ENCODE measurements at regions not wholly inside any gene's neighbourhood (a gene's known extent, or its start where the extent isn't known, plus 50 kb on each side); places are given as distances from the start of the nearest gene placed in this dataset.

- no peaks in the 10 kb centered on the region for H3K9me3 Mint-ChIP-seq (ENCODE audit: low read depth)
- H3K4me3 Mint-ChIP-seq (ENCODE audit: unreplicated experiment), result no peak overlapping the region
- DNase-seq (ENCODE audit: low spot score), result no peak
- no peak for TF ChIP-seq CTCF (IDR thresholded peaks at IDR 0.05)
- no peaks in the 10 kb centered on the region for H3K36me3 Mint-ChIP-seq (ENCODE audit: low read depth)
- H3K27me3 Mint-ChIP-seq (ENCODE audit: low read depth), result peaks cover under 1% of the 10 kb centered on the region
- H3K27ac Mint-ChIP-seq (ENCODE audit: unreplicated experiment), result no peak overlapping the region
- H3K4me1 Mint-ChIP-seq (ENCODE audit: low read depth), result peaks cover 33% of the 10 kb centered on the region
These were observed 148.3 kb downstream of the SEC61B start for GRCh38 chr9:99370376-99370775.

- DNase-seq (ENCODE audit: low spot score), result no peak
- H3K36me3 Mint-ChIP-seq (ENCODE audit: low read depth), result no peaks in the 10 kb centered on the region
- peaks cover 2% of the 10 kb centered on the region for H3K27me3 Mint-ChIP-seq (ENCODE audit: low read depth)
- H3K9me3 Mint-ChIP-seq (ENCODE audit: low read depth), result no peaks in the 10 kb centered on the region
- no peak overlapping the region for H3K27ac Mint-ChIP-seq (ENCODE audit: unreplicated experiment)
- H3K4me1 Mint-ChIP-seq (ENCODE audit: low read depth), result peaks cover 31% of the 10 kb centered on the region
- TF ChIP-seq CTCF (IDR thresholded peaks at IDR 0.05), result no peak
- H3K4me3 Mint-ChIP-seq (ENCODE audit: unreplicated experiment), result no peak overlapping the region
These were observed 149.3 kb downstream of the SEC61B start for GRCh38 chr9:99371376-99371775.

GRCh38 chr9:99373912-99374311 lies 151.8 kb downstream of the SEC61B start:
- H3K36me3 Mint-ChIP-seq (ENCODE audit: low read depth), result no peaks in the 10 kb centered on the region
- no peak for DNase-seq (ENCODE audit: low spot score)
- no peak overlapping the region for H3K27ac Mint-ChIP-seq (ENCODE audit: unreplicated experiment)
- no peak overlapping the region for H3K4me3 Mint-ChIP-seq (ENCODE audit: unreplicated experiment)
- H3K9me3 Mint-ChIP-seq (ENCODE audit: low read depth), result no peaks in the 10 kb centered on the region
- H3K4me1 Mint-ChIP-seq (ENCODE audit: low read depth), result peaks cover 16% of the 10 kb centered on the region
- TF ChIP-seq CTCF (IDR thresholded peaks at IDR 0.05), result no peak
- H3K27me3 Mint-ChIP-seq (ENCODE audit: low read depth), result peaks cover 4% of the 10 kb centered on the region

GRCh38 chr9:99374793-99375192 lies 152.7 kb downstream of the SEC61B start:
- no peak overlapping the region for H3K27ac Mint-ChIP-seq (ENCODE audit: unreplicated experiment)
- H3K4me3 Mint-ChIP-seq (ENCODE audit: unreplicated experiment), result no peak overlapping the region
- no peak for TF ChIP-seq CTCF (IDR thresholded peaks at IDR 0.05)
- no peaks in the 10 kb centered on the region for H3K9me3 Mint-ChIP-seq (ENCODE audit: low read depth)
- peaks cover 4% of the 10 kb centered on the region for H3K27me3 Mint-ChIP-seq (ENCODE audit: low read depth)
- H3K4me1 Mint-ChIP-seq (ENCODE audit: low read depth), result peaks cover 14% of the 10 kb centered on the region
- no peaks in the 10 kb centered on the region for H3K36me3 Mint-ChIP-seq (ENCODE audit: low read depth)
- DNase-seq (ENCODE audit: low spot score), result no peak

- no peak for DNase-seq (ENCODE audit: low spot score)
- no peak overlapping the region for H3K27ac Mint-ChIP-seq (ENCODE audit: unreplicated experiment)
These were observed 153.4 kb downstream of the SEC61B start for GRCh38 chr9:99375481-99375880.

More at GRCh38 chr9:99375481-99375880, 153.4 kb downstream of the SEC61B start:
- H3K9me3 Mint-ChIP-seq (ENCODE audit: low read depth), result no peaks in the 10 kb centered on the region
- no peaks in the 10 kb centered on the region for H3K36me3 Mint-ChIP-seq (ENCODE audit: low read depth)
- H3K4me3 Mint-ChIP-seq (ENCODE audit: unreplicated experiment), result no peak overlapping the region
- H3K4me1 Mint-ChIP-seq (ENCODE audit: low read depth), result peaks cover 14% of the 10 kb centered on the region
- peaks cover 4% of the 10 kb centered on the region for H3K27me3 Mint-ChIP-seq (ENCODE audit: low read depth)
- TF ChIP-seq CTCF (IDR thresholded peaks at IDR 0.05), result no peak

Data from chondrocyte (in vitro differentiated cells).